WI38 (cell line): ENCODE measurements at regions not wholly inside any gene's neighbourhood (a gene's known extent, or its start where the extent isn't known, plus 50 kb on each side); places are given as distances from the start of the nearest gene placed in this dataset.

Experiments
- H3K4me3 ChIP-seq: 2 replicates; pipeline ENCODE4 v1.5.1; 2011; ENCODE audit warnings: low read depth, mild to moderate bottlenecking, control low read depth, low read length
- CTCF ChIP-seq: IDR thresholded peaks from 2 replicates; pipeline ENCODE4 v1.5.1; 2012; ENCODE audit warnings: low read depth, mild to moderate bottlenecking, control low read depth, low read length

DNA sequence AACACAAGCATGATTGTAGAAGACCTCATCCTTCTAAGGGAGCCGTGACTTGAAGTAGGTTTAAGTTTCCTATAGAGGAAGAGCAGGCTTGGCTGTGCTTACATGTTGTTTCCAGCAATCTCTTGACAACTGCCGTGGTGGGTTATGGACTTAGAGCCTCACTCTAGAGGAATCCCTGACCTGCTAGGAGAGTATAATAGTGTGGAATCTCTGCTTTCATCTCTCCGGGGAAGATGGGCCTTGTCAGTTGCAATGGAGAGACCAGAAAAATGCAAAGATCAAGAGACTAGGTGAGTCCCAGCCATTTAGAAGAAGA, 137.6 kb downstream of the MIS18A start:
- no peak for TF ChIP-seq CTCF
- no peak overlapping the region for H3K4me3 ChIP-seq

- no peak for TF ChIP-seq CTCF
- no peak overlapping the region for H3K4me3 ChIP-seq
These were observed 138.1 kb downstream of the MIS18A start for GRCh38 chr21:32140604-32141317.

- H3K4me3 ChIP-seq: no peak overlapping the region
- no peak for TF ChIP-seq CTCF
These were observed 138.7 kb downstream of the MIS18A start for GRCh38 chr21:32140151-32140550.

DNA sequence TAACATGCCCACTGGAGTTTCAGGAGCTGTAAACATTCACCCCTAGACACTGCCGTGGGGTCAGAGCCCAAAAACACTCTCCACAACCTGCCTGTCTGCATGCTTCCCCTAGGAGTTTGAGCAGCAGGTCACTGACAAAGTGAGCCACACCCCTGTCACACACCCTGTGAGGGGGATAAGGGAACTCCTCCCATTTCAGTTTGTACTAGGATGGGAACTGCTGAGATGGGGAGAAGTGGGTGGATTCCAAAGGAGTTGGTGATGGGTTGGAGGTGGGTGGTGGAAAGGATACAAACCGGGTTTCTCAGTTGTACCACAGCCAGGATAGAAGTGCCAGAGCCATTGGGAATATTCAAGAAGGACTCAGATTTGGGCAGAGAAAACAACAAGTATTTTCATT, 140.2 kb downstream of the MIS18A start:
- no peak overlapping the region for H3K4me3 ChIP-seq
- TF ChIP-seq CTCF: no peak

DNA sequence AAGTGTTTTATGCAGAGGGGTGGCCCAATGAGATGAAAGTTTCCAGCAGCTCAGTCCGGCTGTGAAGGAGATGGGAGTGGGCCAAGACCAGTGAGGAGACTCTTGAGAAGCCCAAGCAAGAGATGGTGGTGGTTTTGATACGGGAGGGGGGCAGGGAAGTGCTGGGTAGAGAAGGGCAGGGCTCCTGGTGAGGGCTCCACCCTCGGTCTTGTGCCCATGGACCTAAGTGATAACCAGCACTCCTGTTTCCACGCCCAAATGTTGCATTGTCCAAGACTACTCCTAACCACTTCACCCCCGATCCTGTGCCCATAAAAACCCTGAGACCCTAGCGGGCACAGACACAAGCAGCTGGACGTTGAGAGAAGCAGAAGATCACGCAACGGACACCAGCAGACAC, 140.9 kb downstream of the MIS18A start:
- no peak overlapping the region for H3K4me3 ChIP-seq
- TF ChIP-seq CTCF: no peak

- no peak overlapping the region for H3K4me3 ChIP-seq
- no peak for TF ChIP-seq CTCF
These were observed 141.6 kb downstream of the MIS18A start for GRCh38 chr21:32137266-32137665.

- H3K4me3 ChIP-seq: no peak overlapping the region
- TF ChIP-seq CTCF: no peak
These were observed 142.3 kb downstream of the MIS18A start for GRCh38 chr21:32136546-32136945.
